WI38 (cell line): ENCODE measurements at regions not wholly inside any gene's neighbourhood (a gene's known extent, or its start where the extent isn't known, plus 50 kb on each side); places are given as distances from the start of the nearest gene placed in this dataset.

Experiments used
- H3K4me3 ChIP-seq: 2 replicates; pipeline ENCODE4 v1.5.1; 2011; ENCODE audit warnings: low read depth, mild to moderate bottlenecking, control low read depth, low read length
- TF ChIP-seq, protein P1 (sequence below): IDR thresholded peaks from 2 replicates; pipeline ENCODE4 v1.5.1; 2012; ENCODE audit warnings: low read depth, mild to moderate bottlenecking, control low read depth, low read length

DNA sequence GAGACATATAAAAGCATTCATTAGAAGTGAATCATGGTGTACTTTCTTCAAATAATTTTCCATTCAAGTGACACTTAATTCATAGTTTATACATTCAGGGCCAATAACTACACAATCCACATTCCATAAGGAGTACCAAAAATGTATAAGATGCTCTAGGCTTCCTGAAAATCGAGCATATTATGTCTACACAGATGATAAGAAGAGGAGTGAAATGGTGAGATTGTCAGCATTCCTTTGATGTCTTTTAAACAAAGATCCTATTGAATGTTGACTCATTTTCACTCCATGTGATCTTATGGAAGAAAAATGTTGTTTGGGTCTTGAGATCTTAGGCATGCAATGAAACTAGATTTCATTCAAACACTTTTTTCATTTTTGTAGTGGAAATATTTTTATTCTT is 843.2 kb downstream of the KCNA4 start:
- no peak overlapping the region for H3K4me3 ChIP-seq
- TF ChIP-seq, protein P1, sequence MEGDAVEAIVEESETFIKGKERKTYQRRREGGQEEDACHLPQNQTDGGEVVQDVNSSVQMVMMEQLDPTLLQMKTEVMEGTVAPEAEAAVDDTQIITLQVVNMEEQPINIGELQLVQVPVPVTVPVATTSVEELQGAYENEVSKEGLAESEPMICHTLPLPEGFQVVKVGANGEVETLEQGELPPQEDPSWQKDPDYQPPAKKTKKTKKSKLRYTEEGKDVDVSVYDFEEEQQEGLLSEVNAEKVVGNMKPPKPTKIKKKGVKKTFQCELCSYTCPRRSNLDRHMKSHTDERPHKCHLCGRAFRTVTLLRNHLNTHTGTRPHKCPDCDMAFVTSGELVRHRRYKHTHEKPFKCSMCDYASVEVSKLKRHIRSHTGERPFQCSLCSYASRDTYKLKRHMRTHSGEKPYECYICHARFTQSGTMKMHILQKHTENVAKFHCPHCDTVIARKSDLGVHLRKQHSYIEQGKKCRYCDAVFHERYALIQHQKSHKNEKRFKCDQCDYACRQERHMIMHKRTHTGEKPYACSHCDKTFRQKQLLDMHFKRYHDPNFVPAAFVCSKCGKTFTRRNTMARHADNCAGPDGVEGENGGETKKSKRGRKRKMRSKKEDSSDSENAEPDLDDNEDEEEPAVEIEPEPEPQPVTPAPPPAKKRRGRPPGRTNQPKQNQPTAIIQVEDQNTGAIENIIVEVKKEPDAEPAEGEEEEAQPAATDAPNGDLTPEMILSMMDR, result no peak

DNA sequence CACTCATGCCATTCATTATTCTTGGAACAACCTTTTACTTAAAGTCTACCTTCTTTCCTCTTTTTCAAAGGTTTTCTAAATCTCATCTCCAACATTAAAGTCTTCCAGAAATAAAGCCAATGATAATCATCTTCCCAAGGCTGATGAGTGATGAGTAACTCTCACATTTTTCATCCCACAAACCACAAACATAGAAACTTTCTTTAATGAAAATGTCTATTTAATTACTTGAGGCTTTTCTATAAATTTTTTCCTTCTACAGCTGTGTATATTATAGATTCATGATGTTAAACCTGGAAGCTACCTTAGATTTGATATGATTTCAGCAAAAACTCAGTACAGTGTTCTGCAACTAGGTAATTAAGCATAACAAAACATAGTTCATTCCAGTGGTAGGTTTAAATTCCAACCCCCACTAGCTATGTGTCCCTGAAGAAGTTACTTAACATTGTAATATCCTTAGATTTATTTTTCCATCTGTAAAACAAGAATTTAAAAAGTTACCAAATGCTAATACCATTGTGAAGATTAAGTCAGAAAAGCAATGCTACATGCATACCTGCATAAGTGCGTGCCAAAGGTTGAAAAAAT is 845.4 kb downstream of the KCNA4 start:
- TF ChIP-seq, protein P1, result no peak

DNA sequence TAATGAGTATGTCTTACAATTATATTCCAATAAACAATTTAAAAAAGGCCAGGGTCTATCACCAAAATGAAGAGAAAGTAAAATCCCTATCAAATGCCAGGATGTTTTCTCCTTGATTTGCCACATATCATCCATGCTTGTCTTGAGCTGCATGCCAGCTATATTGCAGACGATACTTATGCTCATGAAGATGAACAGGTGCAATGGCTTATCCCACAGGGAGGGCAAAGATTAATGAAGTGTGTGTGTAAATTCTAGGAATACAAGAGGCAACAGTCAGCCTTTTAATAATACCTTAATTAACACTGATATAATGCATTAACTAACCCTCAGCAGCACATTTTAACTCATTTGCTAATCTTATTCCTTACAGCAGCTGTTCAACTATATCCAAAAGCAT is 850.5 kb downstream of the KCNA4 start:
- H3K4me3 ChIP-seq, result no peak overlapping the region
- TF ChIP-seq, protein P1, result no peak

More for the DNA sequence above, 845.4 kb downstream of the KCNA4 start:
- no peak overlapping the region for H3K4me3 ChIP-seq

DNA sequence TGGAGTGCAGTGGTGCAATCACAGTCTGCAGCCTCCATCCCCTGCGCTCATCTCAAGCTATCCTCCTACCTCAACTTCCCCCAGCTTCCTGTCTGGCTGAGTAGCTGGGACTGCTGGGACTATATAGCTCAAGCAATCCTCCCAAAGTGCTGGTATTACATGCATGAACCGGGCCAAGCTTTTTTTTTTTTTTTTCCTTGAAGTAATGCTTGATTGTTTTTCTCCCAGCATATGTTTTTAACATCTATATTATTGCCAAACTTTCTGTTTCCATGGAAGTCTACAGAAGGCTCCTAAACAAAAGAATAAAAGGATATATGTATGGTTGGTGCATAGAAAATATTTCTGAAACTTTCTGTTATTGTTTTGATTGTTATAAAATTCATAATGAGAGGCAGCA is 853.6 kb downstream of the KCNA4 start:
- H3K4me3 ChIP-seq, result no peak overlapping the region
- TF ChIP-seq, protein P1, result no peak

DNA sequence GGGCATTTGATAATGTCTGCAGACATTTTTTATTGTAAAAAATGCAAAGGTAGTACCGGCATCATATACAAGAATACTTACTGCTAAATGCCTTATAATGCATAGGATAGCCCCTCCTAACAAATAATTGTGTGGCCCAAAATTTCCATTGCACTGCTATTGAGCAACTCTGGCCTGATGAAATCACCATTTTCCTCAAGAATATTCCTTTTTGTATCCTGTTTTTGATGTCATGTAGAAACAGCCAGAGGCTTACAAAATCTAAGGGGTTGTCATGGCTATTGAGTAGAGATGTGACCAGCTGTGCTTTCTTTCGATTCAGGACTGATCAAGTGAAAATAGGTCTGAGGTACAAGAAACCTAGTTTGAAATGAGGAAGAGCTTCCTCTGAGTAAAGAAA is 854.3 kb downstream of the KCNA4 start:
- H3K4me3 ChIP-seq, result no peak overlapping the region
- TF ChIP-seq, protein P1, result no peak

DNA sequence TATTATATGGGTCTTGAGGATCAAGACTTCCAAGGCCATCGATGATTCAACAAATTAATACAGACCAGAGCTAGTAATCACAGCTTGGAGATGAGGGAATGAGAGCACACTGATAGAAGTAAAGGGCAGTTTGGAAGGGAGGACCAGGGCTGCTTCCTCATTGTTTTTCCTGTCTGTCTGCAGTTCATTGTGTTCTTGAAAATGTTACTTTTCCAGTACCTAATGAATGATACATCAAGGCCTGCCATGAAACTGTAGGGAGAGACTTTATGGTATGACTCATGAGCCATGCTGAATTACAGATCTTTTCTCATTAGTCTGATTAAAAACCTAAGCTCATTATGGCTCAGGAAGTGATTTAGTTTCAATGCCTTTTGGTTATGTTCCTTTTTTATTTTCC is 855.6 kb downstream of the KCNA4 start:
- H3K4me3 ChIP-seq, result no peak overlapping the region
- TF ChIP-seq, protein P1, result no peak

DNA sequence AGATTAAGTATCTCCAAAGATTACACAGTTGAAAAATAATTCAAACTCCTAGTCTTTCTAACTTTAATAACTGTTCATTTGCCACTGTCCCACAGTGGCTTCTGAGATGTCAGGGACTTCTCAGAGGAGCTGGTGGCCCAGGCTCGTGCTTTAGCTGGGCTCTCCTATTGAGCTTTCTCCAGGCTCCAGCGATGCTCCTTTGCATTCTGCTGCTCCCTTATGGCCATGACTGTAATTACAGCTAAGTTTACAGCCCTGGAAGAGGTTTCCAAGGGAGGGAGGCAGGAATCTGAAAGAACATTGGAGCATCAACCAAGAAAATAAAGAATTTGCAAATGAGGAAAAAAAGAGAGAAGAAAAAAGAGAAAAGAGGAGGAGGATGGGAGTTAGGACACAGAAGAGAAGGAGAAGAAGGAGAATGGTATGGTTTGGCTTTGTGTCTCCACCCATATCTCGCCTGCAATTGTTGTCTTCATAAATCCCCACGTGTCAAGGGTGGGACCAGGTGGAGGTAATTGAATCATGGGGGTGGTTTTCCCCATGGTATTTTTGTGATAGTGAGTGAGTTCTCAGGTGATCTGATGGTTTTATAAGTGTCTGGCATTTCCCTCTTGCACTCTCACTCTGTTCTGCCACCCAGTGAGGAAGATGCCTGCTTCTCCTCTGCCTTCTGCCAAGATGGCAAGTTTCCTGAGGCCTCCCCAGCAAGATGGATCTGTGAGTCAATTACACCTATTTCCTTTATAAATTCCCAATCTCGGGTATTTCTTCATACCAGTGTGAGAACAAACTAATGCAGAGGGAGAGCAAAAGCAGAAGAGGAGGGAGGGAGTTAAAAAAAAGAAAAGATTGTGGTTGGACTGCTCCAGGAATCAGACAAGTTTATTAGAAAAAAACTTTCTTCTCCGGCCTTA is 857.0 kb downstream of the KCNA4 start:
- TF ChIP-seq, protein P1, result peak; percentile 75
- no peak overlapping the region for H3K4me3 ChIP-seq
